Memory B cell (primary cell): ENCODE measurements at regions not wholly inside any gene's neighbourhood (a gene's known extent, or its start where the extent isn't known, plus 50 kb on each side); places are given as distances from the start of the nearest gene placed in this dataset.

Source experiments
- ATAC-seq: fragments of 150-1000 bp; cut with Tn5 transposase; 2 replicates; pipeline ENCODE4 v1.10.0; 2021; ENCODE audit warnings: low read depth, mild to moderate bottlenecking, moderate library complexity
- DNase-seq, 2 donors: peaks; one replicate each; pipeline ENCODE4 v3.0.0; 2022; ENCODE audit warnings: low spot score in 2 of 2
- H3K27ac Mint-ChIP-seq: one replicate; pipeline ENCODE4 v1.8.0; 2022; ENCODE audit warnings: mild to moderate bottlenecking, moderate library complexity, mixed read lengths
- H3K27me3 Mint-ChIP-seq: one replicate; pipeline ENCODE4 v1.8.0; 2022; ENCODE audit warnings: mixed read lengths
- H3K36me3 Mint-ChIP-seq: one replicate; pipeline ENCODE4 v1.8.0; 2022; ENCODE audit warnings: mild to moderate bottlenecking, mixed read lengths
- H3K4me1 Mint-ChIP-seq: one replicate; pipeline ENCODE4 v1.8.0; 2022; ENCODE audit warnings: mixed read lengths
- H3K4me3 Mint-ChIP-seq: one replicate; pipeline ENCODE4 v1.8.0; 2022; ENCODE audit warnings: mild to moderate bottlenecking, moderate library complexity, mixed read lengths
- H3K9me3 Mint-ChIP-seq: one replicate; pipeline ENCODE4 v1.8.0; 2022; ENCODE audit warnings: mixed read lengths

- Mint-ChIP-seq H3K9me3 (no peaks in the 10 kb centered on the region), H3K27me3 (peaks cover 6% of the 10 kb centered on the region), H3K4me1 (no peaks in the 10 kb centered on the region), H3K36me3 (no peaks in the 10 kb centered on the region), H3K27ac (no peak overlapping the region), H3K4me3 (no peak overlapping the region)
- DNase-seq = no peak
- ATAC-seq = no peak
These were observed 93.9 kb downstream of the ENGASE start for GRCh38 chr17:79168486-79169055.

GRCh38 chr17:79167486-79167885, 92.9 kb downstream of the ENGASE start:
- DNase-seq (no peak), ATAC-seq (no peak)
- H3K36me3 Mint-ChIP-seq = no peaks in the 10 kb centered on the region
- H3K4me3 Mint-ChIP-seq = no peak overlapping the region
- H3K9me3 Mint-ChIP-seq = no peaks in the 10 kb centered on the region
- no peaks in the 10 kb centered on the region for H3K4me1 Mint-ChIP-seq
- H3K27ac Mint-ChIP-seq = no peak overlapping the region
- H3K27me3 Mint-ChIP-seq = peaks cover 6% of the 10 kb centered on the region

DNA sequence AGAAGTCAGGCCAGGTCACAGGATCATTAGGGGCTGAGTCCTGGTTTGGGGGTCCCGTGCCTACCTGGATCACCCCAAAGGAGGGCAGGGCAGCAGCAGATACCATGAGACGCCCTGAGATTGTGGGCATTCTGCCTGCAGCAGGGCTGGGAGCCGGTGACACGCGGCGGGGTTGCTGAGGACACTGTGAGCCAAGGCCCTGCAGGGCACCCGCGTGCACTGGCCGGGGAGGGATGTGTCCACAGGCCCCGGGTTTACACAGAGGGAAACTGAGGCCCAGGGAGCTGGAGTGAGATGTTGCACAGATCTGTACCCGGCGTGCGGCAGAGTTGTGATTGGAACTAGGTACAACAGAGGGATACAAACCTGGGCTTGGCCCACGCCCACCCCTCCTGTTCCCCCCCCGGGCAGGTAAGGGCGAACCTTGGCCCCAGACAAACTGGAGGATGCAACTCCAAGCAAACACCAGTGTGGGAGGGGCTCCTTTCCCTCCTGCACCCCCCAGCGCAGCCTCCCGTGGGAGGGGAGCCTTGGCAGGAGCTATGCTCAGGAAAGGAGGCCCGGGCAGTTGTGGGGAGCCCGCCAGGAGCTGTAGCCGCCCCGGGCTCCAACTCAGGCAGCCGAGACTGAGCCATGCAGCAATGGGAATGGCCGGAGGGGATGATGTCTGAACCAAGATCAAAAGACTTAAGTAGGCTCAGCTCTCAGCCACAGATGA, 91.3 kb downstream of the ENGASE start:
- H3K4me3 Mint-ChIP-seq = no peak overlapping the region
- H3K9me3 Mint-ChIP-seq = no peaks in the 10 kb centered on the region
- no peaks in the 10 kb centered on the region for H3K36me3 Mint-ChIP-seq
- H3K27ac Mint-ChIP-seq = no peak overlapping the region
- peaks cover 6% of the 10 kb centered on the region for H3K27me3 Mint-ChIP-seq
- no peak for DNase-seq
- ATAC-seq = no peak
- peaks cover 6% of the 10 kb centered on the region for H3K4me1 Mint-ChIP-seq

DNA sequence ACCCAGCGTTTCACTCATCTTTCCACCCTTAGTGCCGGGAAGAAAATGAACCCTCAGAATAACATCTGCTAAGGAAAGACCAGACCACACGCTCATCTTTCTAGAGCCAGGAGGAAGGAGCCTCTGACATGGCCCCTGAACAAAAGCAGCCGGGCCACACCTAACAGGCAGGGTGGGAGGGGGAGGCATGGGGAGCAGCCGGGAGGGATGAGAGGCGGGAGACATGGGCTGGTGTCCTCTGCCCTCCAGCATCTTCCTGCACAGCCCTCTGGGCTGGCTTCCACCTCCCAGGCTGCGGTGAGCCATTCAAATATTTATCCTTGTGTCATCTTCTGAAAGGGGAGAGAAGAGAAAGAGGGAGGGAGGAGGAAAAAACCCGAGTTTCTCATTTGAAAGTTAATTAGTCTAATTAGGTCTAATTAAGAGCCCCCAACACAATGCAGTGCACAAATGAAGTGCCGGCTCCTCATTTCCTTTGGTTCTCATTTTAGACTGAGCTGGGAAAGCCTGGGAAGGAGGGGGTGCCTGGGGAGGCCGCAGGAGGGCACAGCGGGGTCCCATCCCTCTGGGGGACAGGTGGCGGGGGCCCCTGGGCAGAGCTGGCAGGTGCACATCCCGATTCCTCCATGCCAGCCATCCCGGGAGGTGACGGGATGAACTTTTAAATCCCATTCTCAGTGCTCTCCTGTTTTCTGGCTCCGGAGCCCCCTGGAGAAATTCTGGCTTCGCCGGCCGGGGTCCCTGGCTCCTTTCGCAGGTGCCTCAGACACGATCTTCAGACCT, 90.5 kb downstream of the ENGASE start:
- H3K27ac Mint-ChIP-seq = no peak overlapping the region
- H3K4me3 Mint-ChIP-seq = no peak overlapping the region
- peaks cover 6% of the 10 kb centered on the region for H3K27me3 Mint-ChIP-seq
- DNase-seq (no peak), ATAC-seq (no peak)
- no peaks in the 10 kb centered on the region for H3K9me3 Mint-ChIP-seq
- H3K4me1 Mint-ChIP-seq = peaks cover 6% of the 10 kb centered on the region
- no peaks in the 10 kb centered on the region for H3K36me3 Mint-ChIP-seq

GRCh38 chr17:79164408-79164807, 89.8 kb downstream of the ENGASE start:
- Mint-ChIP-seq H3K27me3 (peaks cover 2% of the 10 kb centered on the region), H3K4me1 (peaks cover 6% of the 10 kb centered on the region), H3K9me3 (no peaks in the 10 kb centered on the region), H3K27ac (no peak overlapping the region), H3K4me3 (no peak overlapping the region), H3K36me3 (no peaks in the 10 kb centered on the region)
- no peak for ATAC-seq
- no peak for DNase-seq

GRCh38 chr17:79163071-79163470, 88.4 kb downstream of the ENGASE start:
- DNase-seq (no peak), ATAC-seq (no peak)
- Mint-ChIP-seq H3K27me3 (no peaks in the 10 kb centered on the region), H3K9me3 (no peaks in the 10 kb centered on the region), H3K27ac (no peak overlapping the region), H3K4me3 (no peak overlapping the region), H3K4me1 (peaks cover 6% of the 10 kb centered on the region), H3K36me3 (no peaks in the 10 kb centered on the region)

DNA sequence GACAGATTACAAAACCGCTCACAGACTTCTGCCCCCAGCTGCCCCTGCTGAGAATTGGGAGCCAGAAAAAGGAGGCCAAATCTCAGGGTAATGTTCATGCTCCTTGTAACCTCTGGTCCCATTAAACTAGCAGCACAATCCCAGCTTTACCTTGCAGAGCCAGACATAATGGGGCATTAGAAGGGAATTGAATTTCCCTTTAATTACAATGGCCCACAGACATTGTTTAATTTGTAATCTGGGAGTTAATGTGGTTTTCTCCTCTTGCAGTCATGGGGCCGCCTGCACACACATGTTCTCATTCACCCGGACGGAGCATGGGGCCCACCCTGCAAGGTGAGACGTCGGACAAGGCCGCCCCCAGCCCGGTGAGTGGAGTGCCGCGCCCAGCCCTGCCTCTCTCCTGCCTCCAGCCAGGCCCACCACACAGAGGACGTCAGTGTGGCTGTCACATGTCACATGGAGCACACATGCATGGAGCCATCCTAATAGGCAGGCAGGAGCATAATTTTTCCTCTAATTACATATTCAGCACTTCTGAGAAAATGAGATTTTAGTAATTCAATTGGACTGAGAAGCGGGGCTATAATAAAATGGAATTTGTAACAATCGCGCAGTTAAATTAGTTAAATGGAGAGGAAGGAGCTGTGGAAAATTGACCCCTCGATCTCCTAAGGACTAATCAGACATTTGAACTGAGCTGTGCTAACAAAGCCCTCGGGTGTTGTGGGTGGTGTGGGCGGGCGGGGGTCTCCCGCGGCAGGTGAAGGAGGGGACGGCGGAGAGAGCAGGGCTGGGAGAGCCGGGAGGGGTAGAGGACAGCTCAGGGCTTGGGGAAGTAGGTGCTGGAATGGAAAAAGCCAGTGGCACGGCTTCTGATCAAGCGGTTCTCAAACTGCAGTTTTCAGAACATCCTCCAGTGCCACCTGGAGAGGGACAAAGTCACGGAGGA, 87.7 kb downstream of the ENGASE start:
- no peaks in the 10 kb centered on the region for H3K27me3 Mint-ChIP-seq
- DNase-seq = no peak
- H3K27ac Mint-ChIP-seq = no peak overlapping the region
- peaks cover 8% of the 10 kb centered on the region for H3K4me1 Mint-ChIP-seq
- H3K36me3 Mint-ChIP-seq = no peaks in the 10 kb centered on the region
- no peak overlapping the region for H3K4me3 Mint-ChIP-seq
- H3K9me3 Mint-ChIP-seq = no peaks in the 10 kb centered on the region
- ATAC-seq = no peak

- H3K27ac Mint-ChIP-seq = no peak overlapping the region
- peaks cover 3% of the 10 kb centered on the region for H3K27me3 Mint-ChIP-seq
- DNase-seq (no peak), ATAC-seq (peak; percentile 27)
- no peak overlapping the region for H3K4me3 Mint-ChIP-seq
- H3K4me1 Mint-ChIP-seq = peaks cover 8% of the 10 kb centered on the region
- no peaks in the 10 kb centered on the region for H3K36me3 Mint-ChIP-seq
- H3K9me3 Mint-ChIP-seq = no peaks in the 10 kb centered on the region
These were observed 86.5 kb downstream of the ENGASE start for GRCh38 chr17:79160980-79161636.

DNA sequence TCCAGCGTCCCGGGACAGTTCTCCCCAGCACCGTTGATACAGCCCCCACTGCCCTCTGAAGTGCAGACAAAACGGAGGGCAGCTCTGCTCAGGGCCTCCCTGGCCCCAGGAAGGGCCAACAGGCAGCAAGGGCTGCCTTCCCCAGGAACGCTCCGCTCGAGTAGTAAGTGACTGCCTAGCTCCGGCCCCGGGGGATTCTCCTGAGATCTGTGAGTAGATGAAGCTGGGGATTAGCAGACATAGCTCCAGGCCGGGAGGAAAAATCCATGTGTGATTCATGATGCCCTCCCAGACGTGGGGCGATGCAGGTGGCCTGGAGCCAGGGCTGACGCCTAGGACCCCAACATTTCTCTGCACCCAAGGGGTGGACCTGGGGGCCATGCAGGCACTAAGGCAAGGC, 85.3 kb downstream of the ENGASE start:
- peaks cover 8% of the 10 kb centered on the region for H3K4me1 Mint-ChIP-seq
- no peak for ATAC-seq
- no peak for DNase-seq
- H3K27ac Mint-ChIP-seq = no peak overlapping the region
- no peaks in the 10 kb centered on the region for H3K36me3 Mint-ChIP-seq
- peaks cover 3% of the 10 kb centered on the region for H3K27me3 Mint-ChIP-seq
- no peak overlapping the region for H3K4me3 Mint-ChIP-seq
- no peaks in the 10 kb centered on the region for H3K9me3 Mint-ChIP-seq

- peaks cover 3% of the 10 kb centered on the region for H3K27me3 Mint-ChIP-seq
- no peak for ATAC-seq
- no peak overlapping the region for H3K4me3 Mint-ChIP-seq
- H3K9me3 Mint-ChIP-seq = no peaks in the 10 kb centered on the region
- H3K4me1 Mint-ChIP-seq = peaks cover 8% of the 10 kb centered on the region
- no peaks in the 10 kb centered on the region for H3K36me3 Mint-ChIP-seq
- DNase-seq = no peak
- H3K27ac Mint-ChIP-seq = no peak overlapping the region
These were observed 84.8 kb downstream of the ENGASE start for GRCh38 chr17:79159471-79159870.

DNA sequence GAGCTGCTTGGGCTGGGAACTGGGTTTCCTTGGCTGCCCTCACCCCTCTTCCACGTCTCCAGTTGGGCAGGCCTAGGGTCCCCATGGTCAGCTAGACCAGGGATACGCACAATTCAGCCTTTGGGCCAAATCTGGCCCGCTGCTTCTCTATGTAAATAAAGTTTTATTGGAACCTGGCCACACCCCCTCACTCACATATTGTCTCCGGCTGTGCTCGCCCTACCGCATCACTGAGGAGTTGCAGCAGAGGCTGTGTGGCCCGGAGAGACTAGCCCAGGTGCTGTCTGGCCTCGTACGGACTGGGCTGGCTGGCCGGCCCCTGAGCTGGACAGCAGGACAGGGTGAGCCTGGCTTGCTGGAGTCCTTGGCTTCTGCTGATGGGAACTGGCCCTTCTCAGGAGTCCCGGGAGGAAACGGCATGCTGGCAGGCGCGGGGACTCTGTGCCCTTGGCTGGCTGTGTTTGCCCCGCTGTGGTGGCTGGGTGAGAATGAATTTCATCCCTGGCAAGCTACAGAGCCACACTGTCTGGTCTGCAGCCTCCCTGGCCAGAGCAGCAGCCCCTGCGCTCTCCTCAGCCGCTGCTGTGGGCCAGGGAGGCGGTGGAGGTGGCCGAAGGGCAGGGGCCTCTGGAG, 82.0 kb downstream of the ENGASE start:
- Mint-ChIP-seq H3K36me3 (no peaks in the 10 kb centered on the region), H3K27ac (no peak overlapping the region), H3K4me1 (peaks cover 8% of the 10 kb centered on the region), H3K27me3 (peaks cover 10% of the 10 kb centered on the region), H3K4me3 (no peak overlapping the region), H3K9me3 (no peaks in the 10 kb centered on the region)
- DNase-seq = no peak
- ATAC-seq = no peak

- H3K27ac Mint-ChIP-seq = no peak overlapping the region
- peaks cover 13% of the 10 kb centered on the region for H3K27me3 Mint-ChIP-seq
- no peak for DNase-seq
- ATAC-seq = no peak
- H3K36me3 Mint-ChIP-seq = no peaks in the 10 kb centered on the region
- no peak overlapping the region for H3K4me3 Mint-ChIP-seq
- no peaks in the 10 kb centered on the region for H3K9me3 Mint-ChIP-seq
- H3K4me1 Mint-ChIP-seq = peaks cover 4% of the 10 kb centered on the region
These were observed 81.1 kb downstream of the ENGASE start for GRCh38 chr17:79155701-79156100.

DNA sequence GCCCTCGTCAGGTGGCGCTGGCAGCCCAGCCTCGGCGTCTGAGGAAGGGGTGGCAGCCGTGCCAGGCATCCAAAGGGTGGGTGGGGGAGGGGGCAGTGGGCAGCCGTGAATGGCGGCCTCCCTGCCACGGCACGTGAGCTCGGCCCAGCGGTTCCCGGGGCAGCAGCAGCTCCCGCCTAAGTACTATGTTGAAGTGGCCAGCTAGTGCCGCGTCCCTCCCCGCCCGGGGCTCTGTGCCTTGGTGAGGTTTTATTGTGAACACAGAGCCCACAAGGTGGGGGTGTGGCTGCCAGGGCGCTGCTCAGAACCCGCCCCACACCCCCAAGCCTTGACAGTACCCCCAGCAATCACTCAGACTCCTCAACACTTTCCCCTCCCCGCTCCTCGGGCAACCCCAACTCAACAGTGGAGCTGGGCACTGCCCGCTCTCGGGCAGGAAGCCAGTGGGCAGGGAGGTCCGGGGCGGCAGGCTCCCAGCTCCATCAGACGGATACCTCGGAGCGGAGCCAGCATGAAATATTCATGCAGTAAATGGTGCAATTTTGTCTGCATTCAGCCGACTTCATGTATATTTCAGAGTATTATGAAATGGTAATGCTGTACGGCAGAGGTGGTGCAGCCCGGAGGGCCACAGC, 80.4 kb downstream of the ENGASE start:
- ATAC-seq (no peak), DNase-seq (no peak)
- Mint-ChIP-seq H3K27me3 (peaks cover 13% of the 10 kb centered on the region), H3K36me3 (no peaks in the 10 kb centered on the region), H3K27ac (no peak overlapping the region), H3K4me3 (no peak overlapping the region), H3K9me3 (no peaks in the 10 kb centered on the region), H3K4me1 (peaks cover 4% of the 10 kb centered on the region)
